Fibroblast of villous mesenchyme (primary cell): ENCODE measurements at regions not wholly inside any gene's neighbourhood (a gene's known extent, or its start where the extent isn't known, plus 50 kb on each side); places are given as distances from the start of the nearest gene placed in this dataset.
"Not testable (repeated sequence)": the region's sequence is repeated elsewhere in the genome, so short reads cannot be mapped to it uniquely, and the experiment has no call there.

Source experiments
- DNase-seq: peaks from one replicate; pipeline ENCODE4 v3.0.0-alpha.2; 2010; ENCODE audit warnings: low read depth
- H3K4me3 ChIP-seq: 2 replicates; pipeline ENCODE4 v1.5.1; 2011; ENCODE audit warnings: low read depth, mild to moderate bottlenecking, low read length
- CTCF ChIP-seq: IDR thresholded peaks from 2 replicates; pipeline ENCODE4 v1.5.1; 2012; ENCODE audit warnings: low read depth, mild to moderate bottlenecking, low read length; ENCODE audit not compliant: insufficient read depth

- no peak for TF ChIP-seq CTCF
- DNase-seq, result no peak
- H3K4me3 ChIP-seq, result no peak overlapping the region
Observed at GRCh38 chr4:57764856-57765255, 654.7 kb upstream of the IGFBP7 start.

- DNase-seq, result no peak
- no peak for TF ChIP-seq CTCF
- H3K4me3 ChIP-seq, result no peak overlapping the region
Observed at GRCh38 chr4:57763070-57763469, 652.9 kb upstream of the IGFBP7 start.

- TF ChIP-seq CTCF, result no peak
Observed at GRCh38 chr4:57740625-57741190, 630.5 kb upstream of the IGFBP7 start.

GRCh38 chr4:57736781-57737180 lies 626.6 kb upstream of the IGFBP7 start:
- no peak overlapping the region for H3K4me3 ChIP-seq
- TF ChIP-seq CTCF, result no peak
- no peak for DNase-seq

More at GRCh38 chr4:57740625-57741190, 630.5 kb upstream of the IGFBP7 start:
- no peak for DNase-seq
- no peak overlapping the region for H3K4me3 ChIP-seq

- no peak for DNase-seq
- H3K4me3 ChIP-seq, result no peak overlapping the region
- no peak for TF ChIP-seq CTCF
Observed at GRCh38 chr4:57734104-57734670, 624.0 kb upstream of the IGFBP7 start.

GRCh38 chr4:57729775-57730570 lies 619.8 kb upstream of the IGFBP7 start:
- not testable (repeated sequence) for DNase-seq, H3K4me3 ChIP-seq

GRCh38 chr4:57726154-57726553 lies 616.0 kb upstream of the IGFBP7 start:
- H3K4me3 ChIP-seq, result no peak overlapping the region
- TF ChIP-seq CTCF, result no peak
- no peak for DNase-seq
